ENCODE measurements at regions not wholly inside any gene's neighbourhood (a gene's known extent, or its start where the extent isn't known, plus 50 kb on each side); places are given as distances from the start of the nearest gene placed in this dataset.

GRCh38 chr10:105950410-105950809 is 1214.1 kb downstream of the SORCS1 start:
- peak; percentile 86 for ATAC-seq
- TF ChIP-seq JUNB (IDR thresholded peaks at IDR 0.05; ENCODE audit: unreplicated experiment) (no peak), STAT1 (IDR thresholded peaks at IDR 0.05; ENCODE audit: unreplicated experiment) (no peak), CTCF (conservative IDR thresholded peaks at IDR 0.05; ENCODE audit: low read depth in 2 of 2) (peak; percentile 80 to 95), REST (IDR thresholded peaks at IDR 0.05; ENCODE audit: unreplicated experiment) (no peak), ZNF462 (CRISPR knock-in tag; IDR thresholded peaks at IDR 0.05) (no peak)

More at GRCh38 chr10:105950410-105950809, 1214.1 kb downstream of the SORCS1 start:
- peaks cover 13% of the 10 kb centered on the region; the same call in 2 of the 3 replicates for H3K4me1 Mint-ChIP-seq
- Histone ChIP-seq H3F3A (replicated peaks; ENCODE audit: low read depth) (no peaks in the 10 kb centered on the region), H3K4me1 (ENCODE audit: insufficient read depth) (no peaks in the 10 kb centered on the region), H3K4me2 (no peak overlapping the region), H4K20me1 (replicated peaks; ENCODE audit: insufficient read depth) (no peaks in the 10 kb centered on the region), H3K9me2 (ENCODE audit: insufficient read depth) (no peaks in the 10 kb centered on the region), H3K27ac (ENCODE audit: low read depth) (no peak overlapping the region), H3K36me3 (ENCODE audit: insufficient read depth) (no peaks in the 10 kb centered on the region), H3K4me3 (no peak overlapping the region), H2AFZ (no peak overlapping the region), H3K27me3 (ENCODE audit: insufficient read depth) (no peaks in the 10 kb centered on the region), H3K79me2 (replicated peaks; ENCODE audit: insufficient read depth) (no peaks in the 10 kb centered on the region)
- DNase-seq (ENCODE audit: low spot score), result peak; percentile 85
- no peaks in the 10 kb centered on the region for H3K9me3 Mint-ChIP-seq
- no peak overlapping the region for H3K27ac Mint-ChIP-seq
- no peaks in the 10 kb centered on the region for H3K27me3 Mint-ChIP-seq (ENCODE audit: insufficient read depth, low read depth, poor library complexity)
- no peaks in the 10 kb centered on the region for H3K36me3 Mint-ChIP-seq (ENCODE audit: low read depth)
- H3K4me3 Mint-ChIP-seq, result no peak overlapping the region

All from GM23338 (cell line).